Myocyte (in vitro differentiated cells): ENCODE measurements at regions not wholly inside any gene's neighbourhood (a gene's known extent, or its start where the extent isn't known, plus 50 kb on each side); places are given as distances from the start of the nearest gene placed in this dataset.
A peak's percentile ranks its signal among the peaks of the same experiment; 100 is the strongest.
"Not testable (repeated sequence)": the region's sequence is repeated elsewhere in the genome, so short reads cannot be mapped to it uniquely, and the experiment has no call there.

ENCODE experiments used
- DNase-seq: peaks from one replicate; pipeline ENCODE4 v3.0.0-alpha.2; 2012; ENCODE audit warnings: low read depth

GRCh38 chr4:134632056-134632455, 430.5 kb upstream of the PABPC4L start:
- DNase-seq, result no peak

- no peak for DNase-seq
These were observed 426.5 kb upstream of the PABPC4L start for GRCh38 chr4:134628066-134628465.

GRCh38 chr4:134627366-134627765, 425.8 kb upstream of the PABPC4L start:
- no peak for DNase-seq

DNA sequence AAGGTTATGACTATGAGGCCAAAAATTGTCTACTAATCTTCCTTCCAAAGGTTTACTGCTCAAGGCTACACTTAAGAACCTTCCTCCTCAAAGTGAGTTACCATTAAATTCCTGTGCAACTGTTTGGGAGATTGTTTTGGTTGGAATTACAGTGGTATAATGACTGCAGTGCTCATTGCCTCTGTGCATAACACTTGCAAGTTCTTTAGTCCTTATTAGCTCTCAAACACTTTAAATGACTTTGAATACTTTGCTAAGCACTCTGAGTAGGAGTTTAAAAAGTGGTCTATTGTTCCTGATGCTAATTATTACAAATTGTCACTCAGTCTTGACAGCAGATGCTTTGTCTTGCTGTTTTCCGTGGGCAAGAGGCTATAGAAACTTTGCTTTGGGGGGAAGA, 422.8 kb upstream of the PABPC4L start:
- DNase-seq, result no peak

GRCh38 chr4:134622626-134623575, 421.3 kb upstream of the PABPC4L start:
- not testable (repeated sequence) for DNase-seq

GRCh38 chr4:134622199-134622598, 420.6 kb upstream of the PABPC4L start:
- DNase-seq, result no peak

- DNase-seq, result not testable (repeated sequence)
These were observed 420.1 kb upstream of the PABPC4L start for GRCh38 chr4:134621715-134622114.

DNA sequence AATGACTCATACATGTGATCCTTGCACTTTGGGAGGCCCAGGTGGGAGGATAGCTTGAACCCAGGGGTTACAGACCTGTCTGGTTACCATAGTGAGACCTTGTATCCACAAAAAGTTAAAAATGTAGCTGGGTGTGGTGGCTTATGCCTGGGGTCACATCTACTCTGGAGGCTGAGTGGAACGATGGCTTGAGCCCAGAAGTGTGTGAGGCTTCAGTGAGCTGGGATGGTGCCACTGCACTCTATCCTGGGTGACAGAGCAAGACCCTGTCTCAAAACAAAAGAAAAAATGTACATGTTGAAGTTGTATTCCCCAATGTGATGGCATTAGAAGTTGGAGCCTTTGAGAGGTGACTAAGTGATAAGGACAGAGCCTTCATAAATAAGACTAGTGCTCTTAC, 409.4 kb upstream of the PABPC4L start:
- no peak for DNase-seq

DNA sequence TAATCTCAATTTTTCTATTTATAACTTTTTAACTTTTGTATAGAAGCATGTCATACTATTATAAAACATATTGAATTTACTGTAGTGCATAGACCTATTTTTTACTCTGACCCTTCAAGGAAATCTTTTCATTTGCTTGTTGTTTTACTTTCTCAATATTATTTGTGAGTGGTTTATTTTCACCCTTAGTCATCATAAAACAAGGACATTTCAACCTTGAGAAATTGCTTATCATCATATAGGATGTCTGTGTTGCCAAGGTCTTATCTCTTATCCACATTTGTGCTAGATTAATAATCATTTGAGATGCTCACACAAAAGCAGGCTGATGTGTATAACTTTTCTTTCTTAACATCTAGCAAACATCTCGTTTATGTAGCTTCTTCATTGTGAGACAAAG, 408.6 kb upstream of the PABPC4L start:
- DNase-seq, result no peak

DNA sequence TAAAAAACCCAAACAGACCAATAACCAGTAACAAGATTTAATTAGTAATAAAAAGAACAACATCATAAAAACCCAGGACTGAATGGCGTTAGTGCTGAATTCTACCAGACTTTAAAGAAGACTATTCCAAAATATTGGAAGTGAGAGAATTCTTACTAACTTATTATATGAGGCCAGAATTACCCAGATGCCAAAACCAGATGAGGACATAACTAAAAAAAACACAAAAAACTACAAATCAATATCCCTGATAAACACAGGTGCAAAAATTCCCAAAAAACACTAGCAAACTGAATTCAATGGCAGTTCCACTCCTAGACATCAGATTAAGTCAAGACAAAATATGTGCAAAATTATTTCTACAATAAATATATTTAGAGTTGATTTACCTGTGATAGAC, 400.1 kb upstream of the PABPC4L start:
- no peak for DNase-seq

DNA sequence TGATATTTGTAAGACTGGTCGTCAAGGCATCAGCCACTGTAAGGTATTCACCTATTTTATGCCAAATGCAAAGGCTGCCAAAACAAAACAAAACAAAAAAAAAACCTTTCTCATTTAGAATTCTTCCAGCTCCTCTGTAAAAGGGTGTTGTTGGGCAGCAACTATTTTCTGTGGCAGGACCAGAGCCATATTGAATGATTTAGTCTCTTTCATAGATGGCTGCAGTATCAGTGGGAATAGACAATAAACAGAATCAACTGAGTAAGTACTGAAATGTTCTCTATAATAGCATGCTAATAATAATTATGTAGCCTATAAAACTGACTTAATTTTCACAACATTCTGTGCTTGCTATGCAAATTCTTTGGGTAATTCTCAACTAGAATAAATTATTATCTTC, 389.7 kb upstream of the PABPC4L start:
- DNase-seq, result no peak

GRCh38 chr4:134585972-134586371, 384.4 kb upstream of the PABPC4L start:
- no peak for DNase-seq

GRCh38 chr4:134567461-134567860, 365.9 kb upstream of the PABPC4L start:
- no peak for DNase-seq

DNA sequence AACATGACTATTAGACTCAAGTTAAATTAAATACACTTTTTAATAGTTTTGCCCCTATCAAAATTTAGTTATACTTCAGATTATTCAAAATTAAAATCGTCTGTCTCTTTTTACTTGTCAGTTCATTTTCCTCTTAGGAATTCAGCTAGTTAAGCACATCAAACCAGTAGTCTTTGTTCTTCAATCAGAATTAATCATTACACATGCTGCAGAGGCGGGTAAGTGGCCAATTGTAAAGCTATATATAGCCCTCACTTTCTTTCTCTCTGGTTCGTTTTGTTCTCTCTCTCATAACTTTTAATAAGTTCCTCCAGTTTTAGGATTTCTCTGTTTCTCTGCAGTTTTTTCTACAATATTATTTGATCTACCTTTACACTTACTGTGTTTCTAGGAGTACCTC, 359.1 kb upstream of the PABPC4L start:
- DNase-seq, result no peak

GRCh38 chr4:134552063-134552462, 350.5 kb upstream of the PABPC4L start:
- DNase-seq, result no peak

- no peak for DNase-seq
These were observed 349.8 kb upstream of the PABPC4L start for GRCh38 chr4:134551348-134551747.

- DNase-seq, result no peak
These were observed 346.6 kb upstream of the PABPC4L start for GRCh38 chr4:134548052-134548628.

GRCh38 chr4:134546279-134546678, 344.7 kb upstream of the PABPC4L start:
- no peak for DNase-seq

GRCh38 chr4:134544303-134544770, 342.7 kb upstream of the PABPC4L start:
- peak; percentile 64 for DNase-seq

- no peak for DNase-seq
These were observed 339.0 kb upstream of the PABPC4L start for GRCh38 chr4:134540588-134540987.

DNA sequence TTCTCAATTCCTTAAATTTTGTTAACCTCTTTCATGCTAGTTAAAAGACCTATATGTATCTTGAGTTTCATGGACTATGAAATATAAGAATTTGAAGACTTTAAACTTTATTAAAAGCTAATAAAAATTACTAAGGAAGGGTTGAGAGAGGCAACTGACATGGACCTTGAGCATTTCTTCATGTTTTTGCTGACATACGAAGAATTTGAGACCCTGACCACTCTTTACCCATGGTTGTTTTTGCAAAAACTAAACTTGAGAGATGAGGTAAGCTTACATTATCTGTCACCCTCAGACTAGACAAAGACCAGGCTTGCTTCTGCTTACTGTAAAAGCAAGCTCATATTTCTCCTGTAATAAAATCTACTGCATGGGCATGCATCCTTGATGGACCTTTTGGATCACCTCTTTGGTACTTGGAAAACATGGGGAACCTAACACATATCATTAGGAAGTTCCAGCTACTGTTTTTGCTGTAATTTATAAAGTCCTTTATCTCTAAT, 338.2 kb upstream of the PABPC4L start:
- DNase-seq, result no peak

DNA sequence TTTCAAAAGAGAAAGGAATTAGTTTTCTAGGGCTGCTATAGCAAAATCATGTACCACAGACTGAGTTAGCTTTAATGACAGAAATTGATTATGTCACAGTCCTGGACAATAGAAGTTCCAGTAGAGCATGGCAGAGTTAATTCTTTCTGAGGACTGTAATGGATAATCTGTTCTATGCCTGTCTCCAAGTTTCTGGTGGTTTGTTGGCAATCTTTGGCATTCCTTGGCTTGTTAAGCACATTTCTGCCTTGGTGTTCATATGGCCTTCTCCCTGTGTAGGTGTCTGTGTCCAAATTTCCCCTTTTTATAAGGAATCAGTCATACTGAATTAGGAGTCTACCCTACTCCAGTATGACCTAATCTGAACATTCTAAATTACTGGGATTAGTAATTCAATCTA, 336.1 kb upstream of the PABPC4L start:
- DNase-seq, result no peak
